ENCODE measurements at regions not wholly inside any gene's neighbourhood (a gene's known extent, or its start where the extent isn't known, plus 50 kb on each side); places are given as distances from the start of the nearest gene placed in this dataset.

DNA sequence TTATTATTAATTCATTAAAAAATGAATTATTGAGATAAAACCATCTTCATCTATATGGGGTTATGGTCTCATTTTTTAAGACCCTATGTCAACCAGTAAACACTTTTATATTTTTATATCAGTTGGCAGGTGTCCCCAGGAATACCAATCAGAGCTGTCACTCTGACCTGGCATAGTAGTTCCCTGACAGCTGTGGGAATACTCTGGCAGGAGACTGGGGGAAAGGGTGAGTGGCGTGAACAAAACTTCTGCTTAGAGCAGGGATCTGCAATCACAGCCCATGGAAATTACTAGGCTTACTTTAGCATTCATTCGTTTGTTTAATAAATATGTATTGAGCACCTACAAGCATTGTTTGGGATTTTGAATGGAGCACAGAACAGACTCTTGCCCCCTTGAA, 254.1 kb upstream of the KLF3 start:
- H3K4me1 Mint-ChIP-seq: peaks cover 17% of the 10 kb centered on the region
- ChIA-PET POLR2A (no interaction called here), CTCF (no interaction called here)
- no peak overlapping the region for H3K27ac Mint-ChIP-seq
- H3K4me3 Mint-ChIP-seq: no peak overlapping the region
- H3K36me3 Mint-ChIP-seq: no peaks in the 10 kb centered on the region
- TF ChIP-seq GABPB1 (CRISPR knock-in tag; IDR thresholded peaks at IDR 0.05): no peak
- H3K27me3 Mint-ChIP-seq (ENCODE audit: low read depth): no peaks in the 10 kb centered on the region
- H3K9me3 Mint-ChIP-seq: no peaks in the 10 kb centered on the region
- DNase-seq (ENCODE audit: low spot score): no peak
- ATAC-seq: no peak

DNA sequence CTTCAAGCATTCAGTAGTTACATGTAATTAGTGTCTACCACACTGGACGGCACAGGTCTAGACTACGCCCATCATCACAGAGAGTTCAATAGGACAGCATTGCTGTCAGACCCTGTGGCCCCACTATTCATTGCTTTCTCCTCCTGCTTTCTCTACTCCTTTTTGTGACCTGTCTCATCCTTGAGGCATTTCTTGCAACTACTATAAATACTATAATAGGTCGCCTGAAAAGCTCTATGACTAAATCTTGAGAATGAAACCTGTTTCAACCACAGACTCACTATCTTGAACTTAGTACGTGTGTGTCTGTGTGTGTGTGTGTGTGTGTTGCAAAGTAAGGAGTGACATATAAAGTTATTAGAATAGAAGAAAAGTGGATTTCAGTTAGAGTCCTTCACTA, 252.9 kb upstream of the KLF3 start:
- ATAC-seq: no peak
- no peak overlapping the region for H3K4me3 Mint-ChIP-seq
- ChIA-PET POLR2A (no interaction called here), CTCF (interaction anchor here (0.7 kb wide), 1 partner anchor 91 kb away, joined by 5 read pairs; no protein-coding TSS in a partner anchor)
- TF ChIP-seq KAT7 (CRISPR knock-in tag; IDR thresholded peaks at IDR 0.05; ENCODE audit: borderline replicate concordance) (no peak), CREB1 (CRISPR knock-in tag; IDR thresholded peaks at IDR 0.05) (no peak), TEAD4 (CRISPR knock-in tag; IDR thresholded peaks at IDR 0.05) (no peak), E2F5 (CRISPR knock-in tag; IDR thresholded peaks at IDR 0.05) (no peak)
- peaks cover 27% of the 10 kb centered on the region for H3K4me1 Mint-ChIP-seq
- H3K27me3 Mint-ChIP-seq (ENCODE audit: low read depth): no peaks in the 10 kb centered on the region
- no peaks in the 10 kb centered on the region for H3K9me3 Mint-ChIP-seq
- DNase-seq (ENCODE audit: low spot score): no peak
- no peaks in the 10 kb centered on the region for H3K36me3 Mint-ChIP-seq
- H3K27ac Mint-ChIP-seq: no peak overlapping the region

DNA sequence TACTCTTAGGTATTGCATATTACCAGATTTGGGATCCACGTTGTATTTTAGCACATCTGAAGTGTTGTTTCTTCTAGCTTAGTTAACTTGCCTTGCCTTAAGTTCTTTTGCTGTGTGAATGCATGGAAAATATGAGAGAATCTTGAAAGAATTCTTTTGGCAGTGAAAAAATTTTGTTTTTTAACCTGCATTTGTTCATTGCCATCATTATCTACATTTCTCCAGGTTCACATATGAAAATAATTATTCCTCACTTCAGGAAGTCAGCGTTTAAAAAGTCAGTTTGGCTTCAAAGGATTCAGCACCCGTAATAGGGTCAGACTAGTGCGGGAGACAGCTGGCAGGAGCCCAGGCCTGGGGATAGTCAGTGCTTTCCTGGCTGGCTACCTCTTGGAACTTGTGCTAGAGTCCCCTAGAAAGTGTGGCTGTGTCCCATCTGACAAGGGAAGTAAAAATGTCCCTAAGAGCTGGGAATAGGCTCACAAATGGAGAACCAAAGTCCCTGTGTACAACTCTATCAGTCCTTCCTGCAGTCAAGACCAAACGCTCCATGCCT, 251.9 kb upstream of the KLF3 start:
- Mint-ChIP-seq H3K36me3 (no peaks in the 10 kb centered on the region), H3K27me3 (ENCODE audit: low read depth) (no peaks in the 10 kb centered on the region), H3K9me3 (no peaks in the 10 kb centered on the region), H3K27ac (no peak overlapping the region), H3K4me1 (peaks cover 27% of the 10 kb centered on the region), H3K4me3 (no peak overlapping the region)
- TF ChIP-seq SMAD4 (CRISPR knock-in tag; IDR thresholded peaks at IDR 0.05) (no peak), ZNF512 (CRISPR knock-in tag; IDR thresholded peaks at IDR 0.05; ENCODE audit: borderline replicate concordance) (no peak), ATF3 (CRISPR knock-in tag; conservative IDR thresholded peaks at IDR 0.05) (no peak), PREB (CRISPR knock-in tag; IDR thresholded peaks at IDR 0.05; ENCODE audit: borderline replicate concordance) (no peak), CDX4 (CRISPR knock-in tag; IDR thresholded peaks at IDR 0.05; ENCODE audit: borderline replicate concordance) (no peak), ZNF232 (CRISPR knock-in tag; IDR thresholded peaks at IDR 0.05) (no peak), ESRRA (CRISPR knock-in tag; IDR thresholded peaks at IDR 0.05; ENCODE audit: borderline replicate concordance) (no peak), ETV6 (CRISPR knock-in tag; IDR thresholded peaks at IDR 0.05) (no peak), SMAD3 (CRISPR knock-in tag; IDR thresholded peaks at IDR 0.05; ENCODE audit: borderline replicate concordance) (no peak)
- TF ChIP-seq, protein P1, sequence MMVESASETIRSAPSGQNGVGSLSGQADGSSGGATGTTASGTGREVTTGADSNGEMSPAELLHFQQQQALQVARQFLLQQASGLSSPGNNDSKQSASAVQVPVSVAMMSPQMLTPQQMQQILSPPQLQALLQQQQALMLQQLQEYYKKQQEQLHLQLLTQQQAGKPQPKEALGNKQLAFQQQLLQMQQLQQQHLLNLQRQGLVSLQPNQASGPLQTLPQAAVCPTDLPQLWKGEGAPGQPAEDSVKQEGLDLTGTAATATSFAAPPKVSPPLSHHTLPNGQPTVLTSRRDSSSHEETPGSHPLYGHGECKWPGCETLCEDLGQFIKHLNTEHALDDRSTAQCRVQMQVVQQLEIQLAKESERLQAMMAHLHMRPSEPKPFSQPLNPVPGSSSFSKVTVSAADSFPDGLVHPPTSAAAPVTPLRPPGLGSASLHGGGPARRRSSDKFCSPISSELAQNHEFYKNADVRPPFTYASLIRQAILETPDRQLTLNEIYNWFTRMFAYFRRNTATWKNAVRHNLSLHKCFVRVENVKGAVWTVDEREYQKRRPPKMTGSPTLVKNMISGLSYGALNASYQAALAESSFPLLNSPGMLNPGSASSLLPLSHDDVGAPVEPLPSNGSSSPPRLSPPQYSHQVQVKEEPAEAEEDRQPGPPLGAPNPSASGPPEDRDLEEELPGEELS (CRISPR knock-in tag; IDR thresholded peaks at IDR 0.05): no peak
- TF ChIP-seq, protein P2, sequence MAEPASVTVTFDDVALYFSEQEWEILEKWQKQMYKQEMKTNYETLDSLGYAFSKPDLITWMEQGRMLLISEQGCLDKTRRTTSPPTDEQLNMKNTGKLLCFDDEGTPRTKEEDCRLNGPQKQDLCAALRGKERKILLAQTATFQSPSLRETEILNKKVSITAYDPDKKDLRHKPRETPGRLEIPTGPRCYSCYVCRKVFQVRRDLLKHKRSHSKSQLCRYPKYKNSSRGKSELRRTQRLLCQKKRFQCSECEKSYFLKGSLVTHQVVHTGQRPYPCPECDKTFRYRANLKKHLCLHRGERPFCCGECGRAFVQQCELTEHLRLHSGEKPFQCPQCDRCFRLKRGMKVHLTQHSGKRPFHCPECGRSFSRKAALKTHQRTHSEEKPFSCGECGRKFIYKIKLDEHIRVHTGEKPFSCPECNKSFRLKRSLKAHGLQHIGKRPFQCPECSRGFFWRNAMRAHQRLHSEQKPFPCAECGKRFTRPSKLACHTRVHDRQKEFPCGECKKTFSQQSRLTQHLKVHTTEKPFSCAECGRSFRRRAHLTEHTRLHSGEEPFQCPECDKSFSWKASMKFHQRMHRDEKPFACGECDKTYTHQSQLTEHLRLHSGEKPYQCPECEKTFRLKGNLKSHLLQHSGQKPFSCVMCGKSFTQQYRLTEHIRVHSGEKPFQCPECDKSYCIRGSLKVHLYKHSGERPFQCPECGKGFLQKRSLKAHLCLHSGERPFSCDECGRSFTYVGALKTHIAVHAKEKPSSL (CRISPR knock-in tag; conservative IDR thresholded peaks at IDR 0.05): no peak
- TF ChIP-seq, protein P3, sequence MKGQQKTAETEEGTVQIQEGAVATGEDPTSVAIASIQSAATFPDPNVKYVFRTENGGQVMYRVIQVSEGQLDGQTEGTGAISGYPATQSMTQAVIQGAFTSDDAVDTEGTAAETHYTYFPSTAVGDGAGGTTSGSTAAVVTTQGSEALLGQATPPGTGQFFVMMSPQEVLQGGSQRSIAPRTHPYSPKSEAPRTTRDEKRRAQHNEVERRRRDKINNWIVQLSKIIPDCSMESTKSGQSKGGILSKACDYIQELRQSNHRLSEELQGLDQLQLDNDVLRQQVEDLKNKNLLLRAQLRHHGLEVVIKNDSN (CRISPR knock-in tag; IDR thresholded peaks at IDR 0.05): no peak
- TF ChIP-seq, protein P4, sequence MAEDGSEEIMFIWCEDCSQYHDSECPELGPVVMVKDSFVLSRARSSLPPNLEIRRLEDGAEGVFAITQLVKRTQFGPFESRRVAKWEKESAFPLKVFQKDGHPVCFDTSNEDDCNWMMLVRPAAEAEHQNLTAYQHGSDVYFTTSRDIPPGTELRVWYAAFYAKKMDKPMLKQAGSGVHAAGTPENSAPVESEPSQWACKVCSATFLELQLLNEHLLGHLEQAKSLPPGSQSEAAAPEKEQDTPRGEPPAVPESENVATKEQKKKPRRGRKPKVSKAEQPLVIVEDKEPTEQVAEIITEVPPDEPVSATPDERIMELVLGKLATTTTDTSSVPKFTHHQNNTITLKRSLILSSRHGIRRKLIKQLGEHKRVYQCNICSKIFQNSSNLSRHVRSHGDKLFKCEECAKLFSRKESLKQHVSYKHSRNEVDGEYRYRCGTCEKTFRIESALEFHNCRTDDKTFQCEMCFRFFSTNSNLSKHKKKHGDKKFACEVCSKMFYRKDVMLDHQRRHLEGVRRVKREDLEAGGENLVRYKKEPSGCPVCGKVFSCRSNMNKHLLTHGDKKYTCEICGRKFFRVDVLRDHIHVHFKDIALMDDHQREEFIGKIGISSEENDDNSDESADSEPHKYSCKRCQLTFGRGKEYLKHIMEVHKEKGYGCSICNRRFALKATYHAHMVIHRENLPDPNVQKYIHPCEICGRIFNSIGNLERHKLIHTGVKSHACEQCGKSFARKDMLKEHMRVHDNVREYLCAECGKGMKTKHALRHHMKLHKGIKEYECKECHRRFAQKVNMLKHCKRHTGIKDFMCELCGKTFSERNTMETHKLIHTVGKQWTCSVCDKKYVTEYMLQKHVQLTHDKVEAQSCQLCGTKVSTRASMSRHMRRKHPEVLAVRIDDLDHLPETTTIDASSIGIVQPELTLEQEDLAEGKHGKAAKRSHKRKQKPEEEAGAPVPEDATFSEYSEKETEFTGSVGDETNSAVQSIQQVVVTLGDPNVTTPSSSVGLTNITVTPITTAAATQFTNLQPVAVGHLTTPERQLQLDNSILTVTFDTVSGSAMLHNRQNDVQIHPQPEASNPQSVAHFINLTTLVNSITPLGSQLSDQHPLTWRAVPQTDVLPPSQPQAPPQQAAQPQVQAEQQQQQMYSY (CRISPR knock-in tag; IDR thresholded peaks at IDR 0.05): no peak
- CTCF ChIA-PET: interaction anchor here (0.7 kb wide), 1 partner anchor 92 kb away, joined by 5 read pairs; no protein-coding TSS in a partner anchor
- DNase-seq (ENCODE audit: low spot score) (no peak), ATAC-seq (no peak)
- POLR2A ChIA-PET: no interaction called here
